SK-N-SH treated with all-trans-retinoic acid at 6 μM for 48 hours (cell line): ENCODE measurements at regions not wholly inside any gene's neighbourhood (a gene's known extent, or its start where the extent isn't known, plus 50 kb on each side); places are given as distances from the start of the nearest gene placed in this dataset.
A peak's percentile ranks its signal among the peaks of the same experiment; 100 is the strongest.
"Not testable (repeated sequence)": the region's sequence is repeated elsewhere in the genome, so short reads cannot be mapped to it uniquely, and the experiment has no call there.

Source experiments
- ATAC-seq: fragments of 200-7000 bp; cut with Tn5 transposase; 3 replicates; pipeline ENCODE4 v1.9.1; 2020; ENCODE audit warnings: mild to moderate bottlenecking, moderate library complexity
- ARNTL ChIP-seq: fragments of 450-650 bp; formaldehyde crosslinking; IDR thresholded peaks from 2 replicates; pipeline ENCODE4 v1.5.0; 2020; ENCODE audit warnings: low read depth, mild to moderate bottlenecking, moderate library complexity, borderline replicate concordance
- BACH2 ChIP-seq: fragments of 250-450 bp; sonication (Bioruptor Pico); IDR thresholded peaks from 2 replicates; pipeline ENCODE4 v1.9.0; 2021; ENCODE audit warnings: mild to moderate bottlenecking, borderline replicate concordance
- ESRRG ChIP-seq: fragments of 250-450 bp; sonication (Bioruptor Pico); IDR thresholded peaks from 2 replicates; pipeline ENCODE4 v1.6.1; 2021; ENCODE audit warnings: mild to moderate bottlenecking
- ISL1 ChIP-seq: fragments of 250-450 bp; sonication (Bioruptor Pico); IDR thresholded peaks from 2 replicates; pipeline ENCODE4 v2.1.2; 2022; ENCODE audit warnings: mild to moderate bottlenecking, moderate library complexity
- OSR1 ChIP-seq: fragments of 250-450 bp; sonication (Bioruptor Pico); IDR thresholded peaks from 2 replicates; pipeline ENCODE4 v1.8.0; 2022; ENCODE audit warnings: moderate library complexity, mild to moderate bottlenecking, inconsistent platforms
- SNAI2 ChIP-seq: fragments of 250-450 bp; sonication (Bioruptor Pico); IDR thresholded peaks from 2 replicates; pipeline ENCODE4 v1.5.0; 2020; ENCODE audit warnings: mild to moderate bottlenecking, moderate library complexity
- TOX ChIP-seq: fragments of 250-450 bp; sonication (Bioruptor Pico); IDR thresholded peaks from 2 replicates; pipeline ENCODE4 v1.8.0; 2021; ENCODE audit warnings: mild to moderate bottlenecking, moderate library complexity, borderline replicate concordance
- ZC3H10 ChIP-seq: fragments of 250-450 bp; sonication (Bioruptor Pico); IDR thresholded peaks from 2 replicates; pipeline ENCODE4 v1.5.1; 2021; ENCODE audit warnings: mild to moderate bottlenecking, moderate library complexity
- ZFP30 ChIP-seq: fragments of 450-650 bp; formaldehyde crosslinking; IDR thresholded peaks from 2 replicates; pipeline ENCODE4 v1.5.0; 2022; ENCODE audit warnings: mild to moderate bottlenecking, moderate library complexity
- ZNF70 ChIP-seq: fragments of 450-650 bp; formaldehyde crosslinking; IDR thresholded peaks from 2 replicates; pipeline ENCODE4 v1.5.0; 2020; ENCODE audit warnings: mild to moderate bottlenecking, moderate library complexity
- TF ChIP-seq, protein P1 (sequence below): fragments of 250-450 bp; sonication (Bioruptor Pico); IDR thresholded peaks from 2 replicates; pipeline ENCODE4 v1.5.0; 2020; ENCODE audit warnings: mild to moderate bottlenecking, moderate library complexity
- TF ChIP-seq, protein P2 (sequence below): fragments of 250-450 bp; sonication (Bioruptor Pico); IDR thresholded peaks from 2 replicates; pipeline ENCODE4 v1.5.1; 2021; ENCODE audit warnings: mild to moderate bottlenecking, moderate library complexity
- TF ChIP-seq, protein P3 (sequence below): fragments of 250-450 bp; sonication (Bioruptor Pico); IDR thresholded peaks from 2 replicates; pipeline ENCODE4 v1.8.0; 2020; ENCODE audit warnings: mild to moderate bottlenecking, moderate library complexity, borderline replicate concordance

DNA sequence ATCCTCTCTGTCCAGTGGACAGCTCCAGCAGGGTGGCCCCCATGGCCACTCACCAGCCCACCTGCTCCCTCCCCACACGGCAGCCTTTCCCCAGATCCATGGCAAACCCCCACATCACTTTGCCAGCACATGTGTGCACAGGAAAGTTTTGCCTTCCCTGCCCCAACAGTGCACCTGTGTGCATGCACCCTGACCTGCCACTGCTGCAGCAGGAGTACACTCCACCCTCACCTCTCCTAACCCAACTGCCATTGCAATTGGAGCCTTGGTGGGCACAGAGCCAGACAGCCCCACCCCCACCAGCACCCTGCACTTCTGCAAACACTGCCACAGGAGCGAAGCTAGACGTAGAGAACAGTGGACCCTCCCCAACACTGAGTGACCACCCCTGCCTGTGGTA is 308.9 kb downstream of the CEP170 start:
- TF ChIP-seq ZFP30 (CRISPR knock-in tag), result no peak
- no peak for TF ChIP-seq ARNTL (CRISPR knock-in tag)
- TF ChIP-seq SNAI2 (CRISPR knock-in tag), result no peak
- TF ChIP-seq, protein P1, sequence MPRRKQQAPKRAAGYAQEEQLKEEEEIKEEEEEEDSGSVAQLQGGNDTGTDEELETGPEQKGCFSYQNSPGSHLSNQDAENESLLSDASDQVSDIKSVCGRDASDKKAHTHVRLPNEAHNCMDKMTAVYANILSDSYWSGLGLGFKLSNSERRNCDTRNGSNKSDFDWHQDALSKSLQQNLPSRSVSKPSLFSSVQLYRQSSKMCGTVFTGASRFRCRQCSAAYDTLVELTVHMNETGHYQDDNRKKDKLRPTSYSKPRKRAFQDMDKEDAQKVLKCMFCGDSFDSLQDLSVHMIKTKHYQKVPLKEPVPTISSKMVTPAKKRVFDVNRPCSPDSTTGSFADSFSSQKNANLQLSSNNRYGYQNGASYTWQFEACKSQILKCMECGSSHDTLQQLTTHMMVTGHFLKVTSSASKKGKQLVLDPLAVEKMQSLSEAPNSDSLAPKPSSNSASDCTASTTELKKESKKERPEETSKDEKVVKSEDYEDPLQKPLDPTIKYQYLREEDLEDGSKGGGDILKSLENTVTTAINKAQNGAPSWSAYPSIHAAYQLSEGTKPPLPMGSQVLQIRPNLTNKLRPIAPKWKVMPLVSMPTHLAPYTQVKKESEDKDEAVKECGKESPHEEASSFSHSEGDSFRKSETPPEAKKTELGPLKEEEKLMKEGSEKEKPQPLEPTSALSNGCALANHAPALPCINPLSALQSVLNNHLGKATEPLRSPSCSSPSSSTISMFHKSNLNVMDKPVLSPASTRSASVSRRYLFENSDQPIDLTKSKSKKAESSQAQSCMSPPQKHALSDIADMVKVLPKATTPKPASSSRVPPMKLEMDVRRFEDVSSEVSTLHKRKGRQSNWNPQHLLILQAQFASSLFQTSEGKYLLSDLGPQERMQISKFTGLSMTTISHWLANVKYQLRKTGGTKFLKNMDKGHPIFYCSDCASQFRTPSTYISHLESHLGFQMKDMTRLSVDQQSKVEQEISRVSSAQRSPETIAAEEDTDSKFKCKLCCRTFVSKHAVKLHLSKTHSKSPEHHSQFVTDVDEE, result no peak
- no peak for TF ChIP-seq BACH2
- ATAC-seq, result no peak

DNA sequence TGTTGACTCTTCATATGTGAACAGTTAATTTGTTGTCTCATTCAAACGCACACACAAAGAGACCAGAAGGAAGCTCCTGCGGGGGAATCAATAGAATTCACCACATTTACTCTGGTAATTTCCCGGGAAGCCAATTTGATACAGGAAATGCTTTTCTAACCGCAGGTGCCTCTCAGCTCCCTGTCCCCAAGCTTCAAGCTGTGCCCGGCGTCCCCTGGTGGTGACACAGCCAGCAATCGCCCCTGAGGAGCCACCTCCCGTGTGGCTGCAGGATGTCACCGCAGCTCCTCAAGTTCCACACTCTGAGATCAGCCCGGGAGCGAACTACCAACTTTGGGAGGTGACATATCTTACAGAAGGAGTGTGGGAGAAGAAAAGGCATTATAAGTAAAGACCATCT is 318.4 kb downstream of the CEP170 start:
- ATAC-seq, result not testable (repeated sequence)

DNA sequence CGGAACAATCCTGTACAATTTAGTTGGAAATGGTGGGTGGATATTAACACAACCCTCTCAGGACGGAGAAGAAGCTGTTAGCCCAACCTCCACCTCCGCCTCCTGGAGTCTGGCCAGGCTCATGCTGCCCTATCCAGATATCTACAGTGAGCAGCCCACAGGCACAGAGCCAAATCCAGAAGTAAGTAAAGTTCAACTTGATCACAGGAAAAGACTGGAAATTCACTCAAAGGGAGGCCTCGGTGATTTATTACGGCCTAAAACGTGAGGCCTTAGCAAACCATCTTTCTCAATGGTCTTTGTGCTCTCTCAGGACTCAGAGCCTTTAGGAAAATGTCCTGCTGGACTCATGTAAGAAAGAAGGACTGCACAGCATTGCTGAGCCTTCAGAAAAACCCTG is 330.4 kb downstream of the CEP170 start:
- ATAC-seq, result peak; percentile 27; the same call in 1 of the 3 replicates
- 0 out of 2 replicates have a peak, but pooled peaks have one; percentile 9 for TF ChIP-seq ISL1
- TF ChIP-seq ZNF70 (CRISPR knock-in tag), result 0 out of 2 replicates have a peak, but pooled peaks have one; percentile 30

DNA sequence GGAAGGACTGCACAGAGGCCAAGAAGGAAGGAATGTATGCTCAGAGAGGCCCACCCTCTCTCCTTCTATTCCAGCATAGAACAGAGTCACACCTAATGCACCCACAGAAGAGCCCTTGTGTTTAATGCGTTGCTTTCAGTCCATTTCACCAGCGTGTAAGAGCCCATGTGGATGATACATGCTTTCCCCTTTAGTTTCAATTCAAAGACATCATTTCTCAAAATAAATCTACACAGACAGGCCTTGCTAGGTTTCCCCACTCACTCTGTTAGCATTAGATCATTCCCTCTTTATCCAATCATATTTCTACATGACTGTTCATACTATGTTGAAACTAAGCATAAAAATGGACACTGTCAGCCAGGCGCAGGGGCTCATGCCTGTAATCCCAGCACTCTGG is 331.5 kb downstream of the CEP170 start:
- not testable (repeated sequence) for ATAC-seq

DNA sequence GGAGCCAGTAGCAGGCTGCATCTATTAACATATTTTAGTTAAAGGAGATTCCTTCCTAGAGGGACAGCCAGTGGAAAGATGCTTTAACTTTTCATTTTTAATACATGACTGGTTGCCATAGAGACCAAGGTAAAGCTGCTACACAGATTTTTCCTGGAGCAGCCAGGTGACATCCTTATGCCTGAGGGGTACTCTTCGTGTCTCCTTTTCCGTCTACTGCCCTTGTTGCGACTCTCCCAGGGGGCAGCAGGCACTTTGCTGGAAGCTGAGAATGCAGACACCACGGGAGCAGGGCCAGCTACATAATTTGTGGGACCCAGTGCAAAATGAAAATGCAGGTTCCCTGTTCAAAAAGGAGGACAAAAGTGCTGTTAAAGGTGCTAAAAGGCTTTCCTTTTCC is 340.4 kb downstream of the CEP170 start:
- not testable (repeated sequence) for ATAC-seq

DNA sequence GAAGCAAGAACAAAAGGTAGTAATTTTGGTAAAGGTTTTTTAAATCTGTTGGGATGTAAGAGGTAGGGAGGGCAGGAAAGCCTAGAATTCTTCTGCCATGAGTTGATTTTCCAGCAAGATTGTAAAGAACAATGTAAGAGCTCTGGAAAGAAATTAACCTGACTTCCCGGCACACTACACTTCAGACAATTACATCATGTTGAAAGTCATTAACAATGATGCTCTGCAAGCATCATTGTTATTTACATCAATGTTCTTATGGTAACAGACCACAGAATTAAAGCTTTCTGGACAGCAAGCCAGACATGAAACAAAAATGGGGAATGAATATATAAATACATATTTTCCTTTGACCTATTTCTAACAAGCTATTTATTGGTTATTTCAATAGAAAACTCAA is 342.2 kb downstream of the CEP170 start:
- ATAC-seq, result not testable (repeated sequence)

DNA sequence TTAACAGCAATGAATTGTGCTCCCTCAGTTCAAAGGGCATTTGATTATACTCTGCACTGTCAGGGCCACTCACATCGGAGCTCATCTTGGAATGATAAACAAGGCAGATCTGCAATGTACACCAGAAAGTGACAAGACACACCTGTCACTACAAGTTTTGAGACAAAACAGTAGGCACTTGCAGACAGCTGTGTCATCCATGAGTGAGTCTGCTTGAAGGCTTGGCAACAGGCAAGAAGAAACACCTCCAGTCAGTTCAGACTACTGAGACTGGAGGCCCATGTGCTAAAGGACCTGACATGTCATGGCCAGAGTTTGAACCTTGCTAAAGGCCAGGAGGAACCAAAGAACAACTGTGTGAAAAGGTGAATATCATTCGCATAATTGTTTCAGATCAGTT is 354.5 kb downstream of the CEP170 start:
- not testable (repeated sequence) for ATAC-seq

DNA sequence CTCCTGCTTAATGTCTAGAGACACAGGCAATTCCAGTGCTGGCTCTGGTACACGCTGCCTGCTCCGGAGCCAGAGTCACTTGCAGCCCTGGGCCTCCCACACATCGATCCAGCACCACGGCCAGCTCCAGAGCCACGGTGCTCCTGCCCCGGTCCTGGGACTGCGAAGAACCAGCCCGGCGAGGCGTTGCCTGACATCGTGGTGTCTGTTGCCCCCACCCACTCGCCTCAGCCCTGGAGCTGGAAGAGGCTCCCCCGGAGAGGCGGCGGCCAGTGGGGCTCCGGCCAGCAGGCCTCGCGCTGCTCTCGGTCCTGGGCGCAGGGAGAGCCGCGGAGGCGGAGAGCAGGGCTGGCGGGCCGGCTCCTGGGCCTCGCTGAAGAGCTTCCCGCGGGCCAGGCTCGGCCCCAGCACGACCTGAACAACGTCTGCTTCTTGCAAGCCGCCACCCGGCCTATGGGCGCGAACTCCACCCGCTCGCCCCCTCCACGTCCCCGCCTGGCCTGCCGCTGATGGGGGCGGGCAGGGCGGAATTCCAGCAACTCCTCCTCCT is 364.8 kb downstream of the CEP170 start:
- no peak for ATAC-seq
- TF ChIP-seq ZC3H10 (CRISPR knock-in tag), result no peak
- TF ChIP-seq TOX (CRISPR knock-in tag), result no peak
- TF ChIP-seq OSR1 (CRISPR knock-in tag), result no peak
- TF ChIP-seq, protein P2, sequence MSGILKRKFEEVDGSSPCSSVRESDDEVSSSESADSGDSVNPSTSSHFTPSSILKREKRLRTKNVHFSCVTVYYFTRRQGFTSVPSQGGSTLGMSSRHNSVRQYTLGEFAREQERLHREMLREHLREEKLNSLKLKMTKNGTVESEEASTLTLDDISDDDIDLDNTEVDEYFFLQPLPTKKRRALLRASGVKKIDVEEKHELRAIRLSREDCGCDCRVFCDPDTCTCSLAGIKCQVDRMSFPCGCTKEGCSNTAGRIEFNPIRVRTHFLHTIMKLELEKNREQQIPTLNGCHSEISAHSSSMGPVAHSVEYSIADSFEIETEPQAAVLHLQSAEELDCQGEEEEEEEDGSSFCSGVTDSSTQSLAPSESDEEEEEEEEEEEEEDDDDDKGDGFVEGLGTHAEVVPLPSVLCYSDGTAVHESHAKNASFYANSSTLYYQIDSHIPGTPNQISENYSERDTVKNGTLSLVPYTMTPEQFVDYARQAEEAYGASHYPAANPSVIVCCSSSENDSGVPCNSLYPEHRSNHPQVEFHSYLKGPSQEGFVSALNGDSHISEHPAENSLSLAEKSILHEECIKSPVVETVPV (CRISPR knock-in tag), result no peak
- no peak for TF ChIP-seq ARNTL (CRISPR knock-in tag)
- TF ChIP-seq, protein P3, sequence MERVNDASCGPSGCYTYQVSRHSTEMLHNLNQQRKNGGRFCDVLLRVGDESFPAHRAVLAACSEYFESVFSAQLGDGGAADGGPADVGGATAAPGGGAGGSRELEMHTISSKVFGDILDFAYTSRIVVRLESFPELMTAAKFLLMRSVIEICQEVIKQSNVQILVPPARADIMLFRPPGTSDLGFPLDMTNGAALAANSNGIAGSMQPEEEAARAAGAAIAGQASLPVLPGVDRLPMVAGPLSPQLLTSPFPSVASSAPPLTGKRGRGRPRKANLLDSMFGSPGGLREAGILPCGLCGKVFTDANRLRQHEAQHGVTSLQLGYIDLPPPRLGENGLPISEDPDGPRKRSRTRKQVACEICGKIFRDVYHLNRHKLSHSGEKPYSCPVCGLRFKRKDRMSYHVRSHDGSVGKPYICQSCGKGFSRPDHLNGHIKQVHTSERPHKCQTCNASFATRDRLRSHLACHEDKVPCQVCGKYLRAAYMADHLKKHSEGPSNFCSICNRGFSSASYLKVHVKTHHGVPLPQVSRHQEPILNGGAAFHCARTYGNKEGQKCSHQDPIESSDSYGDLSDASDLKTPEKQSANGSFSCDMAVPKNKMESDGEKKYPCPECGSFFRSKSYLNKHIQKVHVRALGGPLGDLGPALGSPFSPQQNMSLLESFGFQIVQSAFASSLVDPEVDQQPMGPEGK (CRISPR knock-in tag), result no peak

DNA sequence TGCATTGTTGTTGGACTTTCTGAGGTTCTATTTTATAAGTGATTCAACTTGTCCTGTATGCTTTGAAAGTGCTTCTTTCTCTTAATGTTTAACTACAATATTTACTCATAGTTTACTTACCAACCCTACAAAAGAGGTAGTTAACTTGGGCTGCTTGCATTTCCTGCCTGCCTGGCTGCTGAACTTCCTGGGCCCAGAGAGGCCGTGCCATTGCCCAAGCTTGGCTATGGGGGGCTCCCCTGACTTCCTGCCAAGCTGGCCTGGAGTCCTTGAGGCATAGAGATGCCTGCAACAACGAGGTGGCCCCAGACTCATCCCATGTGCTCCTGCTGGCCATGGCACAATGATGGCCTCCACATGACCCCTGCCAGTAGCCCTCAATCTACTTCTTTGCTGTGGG is 361.6 kb upstream of the PLD5 start:
- TF ChIP-seq ESRRG, result no peak
- TF ChIP-seq, protein P1, result no peak
- no peak for ATAC-seq

DNA sequence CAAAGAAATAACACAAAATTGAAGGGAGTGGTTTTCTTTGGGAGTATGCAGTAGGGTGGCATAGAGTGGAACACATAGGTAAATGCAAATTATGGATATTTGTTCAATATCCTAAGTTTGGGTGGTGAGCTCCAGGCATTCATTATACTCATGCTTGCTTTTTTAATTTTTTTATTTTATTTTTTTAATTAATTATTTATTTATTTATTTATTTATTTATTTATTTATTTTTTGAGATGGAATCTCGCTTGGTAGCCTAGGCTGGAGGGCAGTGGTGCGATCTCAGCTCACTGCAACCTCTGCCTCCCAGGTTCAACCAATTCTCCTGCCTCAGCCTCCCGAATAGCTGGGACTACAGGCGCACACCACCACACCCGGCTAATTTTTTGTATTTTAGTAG is 355.5 kb upstream of the PLD5 start:
- ATAC-seq, result not testable (repeated sequence)
